ENCODE measurements at regions not wholly inside any gene's neighbourhood (a gene's known extent, or its start where the extent isn't known, plus 50 kb on each side); places are given as distances from the start of the nearest gene placed in this dataset.

GRCh38 chr3:15958692-15959433, 161.1 kb upstream of the ANKRD28 start:
- Mint-ChIP-seq H3K4me1 (no peaks in the 10 kb centered on the region; a peak in 2 of 4 replicates), H3K4me3 (no peak overlapping the region), H3K27ac (no peak overlapping the region), H3K9me3 (no peaks in the 10 kb centered on the region; a peak in 1 of 5 replicates), H3K36me3 (ENCODE audit: insufficient read depth in 1 of 3, low read depth in 3 of 3) (no peaks in the 10 kb centered on the region), H3K27me3 (ENCODE audit: low read depth) (no peaks in the 10 kb centered on the region)
- H4K20me1 ChIP-seq (ENCODE audit: control insufficient read depth, insufficient read depth, insufficient read length): no peaks in the 10 kb centered on the region
- no peak overlapping the region for H2BK5ac ChIP-seq (ENCODE audit: insufficient read length, low read length)
- no peak overlapping the region for H2BK120ac ChIP-seq (ENCODE audit: low read depth, low read length, poor library complexity, severe bottlenecking)
- H3K4me2 ChIP-seq (ENCODE audit: insufficient read depth, insufficient read length, low read length): no peak overlapping the region
- H3K14ac ChIP-seq (ENCODE audit: insufficient read depth, low read length): no peak overlapping the region
- H3K4ac ChIP-seq (ENCODE audit: low read depth, low read length): no peak overlapping the region
- H3K4me1 ChIP-seq (ENCODE audit: insufficient read depth, low read length): no peaks in the 10 kb centered on the region
- H3K27ac ChIP-seq (ENCODE audit: insufficient read length, low read depth, low read length): no peak overlapping the region
- H4K91ac ChIP-seq (ENCODE audit: insufficient read length, low read depth, low read length): no peak overlapping the region
- H4K8ac ChIP-seq (replicated peaks; ENCODE audit: insufficient read length, low read depth, low read length): no peak overlapping the region
- TF ChIP-seq CTCF (conservative IDR thresholded peaks at IDR 0.05): no peak
- no peak overlapping the region for H3K23ac ChIP-seq (ENCODE audit: insufficient read length, low read depth, low read length)
- no peak overlapping the region for H3K9ac ChIP-seq (ENCODE audit: extremely low read depth, insufficient read length, low read length)
- no peaks in the 10 kb centered on the region for H3K27me3 ChIP-seq (ENCODE audit: insufficient read depth, low read length)
- H2BK12ac ChIP-seq (ENCODE audit: insufficient read length, low read depth, low read length): no peak overlapping the region
- no peak overlapping the region for H4K5ac ChIP-seq (ENCODE audit: insufficient read length, low read depth, low read length)
- no peak overlapping the region for H2BK20ac ChIP-seq (ENCODE audit: low read depth, low read length, poor library complexity, severe bottlenecking)
- DNase-seq: no peak
- no peak overlapping the region for H3K18ac ChIP-seq (ENCODE audit: insufficient read length, low read depth, low read length)
- no peak overlapping the region for H3K56ac ChIP-seq (ENCODE audit: insufficient read length, low read depth, low read length)
- peaks cover 3% of the 10 kb centered on the region for H3K9me3 ChIP-seq (ENCODE audit: control insufficient read depth, low read depth, low read length)
- no peak overlapping the region for H2AK5ac ChIP-seq (ENCODE audit: insufficient read length, low read length)
- no peak overlapping the region for H2AFZ ChIP-seq (ENCODE audit: low read length)
- no peaks in the 10 kb centered on the region for H3K79me1 ChIP-seq (ENCODE audit: insufficient read depth, low read depth, low read length, poor library complexity, severe bottlenecking)
- WGBS (ENCODE audit: extremely low coverage, insufficient read length, low lambda C conversion rate): no CpG with 5 or more reads among the region's 3 CpGs
- no peak overlapping the region for H3T11ph ChIP-seq (ENCODE audit: low read length)
- H3K23me2 ChIP-seq (ENCODE audit: insufficient read length, low read depth, low read length, poor library complexity, severe bottlenecking): no peaks in the 10 kb centered on the region
- H2BK15ac ChIP-seq (ENCODE audit: low read depth, low read length): no peak overlapping the region
- no peaks in the 10 kb centered on the region for H3K79me2 ChIP-seq (ENCODE audit: insufficient read depth, low read length)
